ENCODE measurements at regions not wholly inside any gene's neighbourhood (a gene's known extent, or its start where the extent isn't known, plus 50 kb on each side); places are given as distances from the start of the nearest gene placed in this dataset.

GRCh38 chrX:97797076-97797475, 913.4 kb downstream of the RPA4 start:
- DNase-seq (ENCODE audit: low read depth): no peak
- no peak overlapping the region for H3K4me3 ChIP-seq (ENCODE audit: low read depth, low read length)
- no peak for TF ChIP-seq CTCF (conservative IDR thresholded peaks at IDR 0.05; ENCODE audit: low read depth, low read length)

- no peak for DNase-seq (ENCODE audit: low read depth)
- H3K4me3 ChIP-seq (ENCODE audit: low read depth, low read length): no peak overlapping the region
- no peak for TF ChIP-seq CTCF (conservative IDR thresholded peaks at IDR 0.05; ENCODE audit: low read depth, low read length)
Measured at GRCh38 chrX:97806238-97806637, 922.5 kb downstream of the RPA4 start.

GRCh38 chrX:97806946-97807345, 923.2 kb downstream of the RPA4 start:
- DNase-seq (ENCODE audit: low read depth): no peak
- H3K4me3 ChIP-seq (ENCODE audit: low read depth, low read length): no peak overlapping the region
- TF ChIP-seq CTCF (conservative IDR thresholded peaks at IDR 0.05; ENCODE audit: low read depth, low read length): no peak

GRCh38 chrX:97820170-97820569, 936.5 kb downstream of the RPA4 start:
- no peak for TF ChIP-seq CTCF (conservative IDR thresholded peaks at IDR 0.05; ENCODE audit: low read depth, low read length)
- DNase-seq (ENCODE audit: low read depth): no peak
- no peak overlapping the region for H3K4me3 ChIP-seq (ENCODE audit: low read depth, low read length)

- no peak overlapping the region for H3K4me3 ChIP-seq (ENCODE audit: low read depth, low read length)
- no peak for DNase-seq (ENCODE audit: low read depth)
- no peak for TF ChIP-seq CTCF (conservative IDR thresholded peaks at IDR 0.05; ENCODE audit: low read depth, low read length)
Measured at GRCh38 chrX:97828471-97828870, 944.8 kb downstream of the RPA4 start.

- no peak overlapping the region for H3K4me3 ChIP-seq (ENCODE audit: low read depth, low read length)
- no peak for DNase-seq (ENCODE audit: low read depth)
- TF ChIP-seq CTCF (conservative IDR thresholded peaks at IDR 0.05; ENCODE audit: low read depth, low read length): no peak
Measured at GRCh38 chrX:97835969-97836368, 952.3 kb downstream of the RPA4 start.

- no peak for TF ChIP-seq CTCF (conservative IDR thresholded peaks at IDR 0.05; ENCODE audit: low read depth, low read length)
- no peak overlapping the region for H3K4me3 ChIP-seq (ENCODE audit: low read depth, low read length)
- no peak for DNase-seq (ENCODE audit: low read depth)
Measured at GRCh38 chrX:97841544-97842179, 958.0 kb downstream of the RPA4 start.

Data from epithelial cell of proximal tubule (primary cell).